GM12874 (cell line): ENCODE measurements at regions not wholly inside any gene's neighbourhood (a gene's known extent, or its start where the extent isn't known, plus 50 kb on each side); places are given as distances from the start of the nearest gene placed in this dataset.

ENCODE experiments used
- CTCF ChIP-seq: IDR thresholded peaks from 2 replicates; pipeline ENCODE4 v1.5.1; 2011; ENCODE audit warnings: low read depth, mild to moderate bottlenecking, control low read depth, low read length, moderate library complexity; ENCODE audit not compliant: insufficient read depth

- no peak for TF ChIP-seq CTCF
These were observed 1059.7 kb downstream of the ZPLD1 start for GRCh38 chr3:103494512-103494911.

- no peak for TF ChIP-seq CTCF
These were observed 1060.4 kb downstream of the ZPLD1 start for GRCh38 chr3:103495186-103495585.

GRCh38 chr3:103499132-103499900, 1064.5 kb downstream of the ZPLD1 start:
- TF ChIP-seq CTCF, result no peak

- TF ChIP-seq CTCF, result no peak
These were observed 1065.2 kb downstream of the ZPLD1 start for GRCh38 chr3:103499967-103500366.

- no peak for TF ChIP-seq CTCF
These were observed 1075.9 kb downstream of the ZPLD1 start for GRCh38 chr3:103510760-103511159.

- TF ChIP-seq CTCF, result no peak
These were observed 1077.1 kb downstream of the ZPLD1 start for GRCh38 chr3:103511891-103512290.

GRCh38 chr3:103512595-103512994, 1077.8 kb downstream of the ZPLD1 start:
- no peak for TF ChIP-seq CTCF
